RPMI7951 (cell line): ENCODE measurements at regions not wholly inside any gene's neighbourhood (a gene's known extent, or its start where the extent isn't known, plus 50 kb on each side); places are given as distances from the start of the nearest gene placed in this dataset.
"Not testable (repeated sequence)": the region's sequence is repeated elsewhere in the genome, so short reads cannot be mapped to it uniquely, and the experiment has no call there.

Experiments used
- DNase-seq: peaks from one replicate; pipeline ENCODE4 v3.0.0-alpha.2; 2012; ENCODE audit warnings: low read depth

GRCh38 chr13:49859560-49859959, 67.1 kb upstream of the KPNA3 start:
- peak; percentile 91 for DNase-seq

- peak; percentile 66 for DNase-seq
Measured at GRCh38 chr13:49858178-49858856, 65.8 kb upstream of the KPNA3 start.

GRCh38 chr13:49855930-49856329, 63.4 kb upstream of the KPNA3 start:
- DNase-seq = no peak

- DNase-seq = no peak
Measured at GRCh38 chr13:49853535-49853934, 61.1 kb upstream of the KPNA3 start.

GRCh38 chr13:49852460-49852859, 60.0 kb upstream of the KPNA3 start:
- DNase-seq = not testable (repeated sequence)

GRCh38 chr13:49844181-49844580, 51.7 kb upstream of the KPNA3 start:
- DNase-seq = peak; percentile 23
